RWPE1 (cell line): ENCODE measurements at regions not wholly inside any gene's neighbourhood (a gene's known extent, or its start where the extent isn't known, plus 50 kb on each side); places are given as distances from the start of the nearest gene placed in this dataset.
A peak's percentile ranks its signal among the peaks of the same experiment; 100 is the strongest.
"Not testable (repeated sequence)": the region's sequence is repeated elsewhere in the genome, so short reads cannot be mapped to it uniquely, and the experiment has no call there.

Experiments
- CTCF ChIA-PET: fragments of 350-600 bp; sonication (Branson Sonifier 250); formaldehyde crosslinking; extraction: SDS; loops from one replicate; lab custom pipeline; 2021; lab: Yijun Ruan, JAX
- POLR2A ChIA-PET: fragments of 400-600 bp; formaldehyde crosslinking; extraction: SDS; loops from one replicate; lab custom pipeline; 2020; ENCODE audit warnings: antibody characterized with exemption; ENCODE audit not compliant: low non-redundant PET; lab: Yijun Ruan, JAX
- DNase-seq: peaks from one replicate; pipeline ENCODE4 v3.0.0; 2012; ENCODE audit warnings: low spot score
- H3K27ac ChIP-seq: fragments of 450-650 bp; 2 replicates; pipeline ENCODE4 v1.5.1; 2017
- CTCF ChIP-seq: fragments of 450-650 bp; conservative IDR thresholded peaks from 2 replicates; pipeline ENCODE4 v1.5.1; 2017; ENCODE audit warnings: low read depth, mild to moderate bottlenecking

- ChIA-PET POLR2A (no interaction called here), CTCF (interaction anchor here (0.6 to 0.7 kb wide), 2 partner anchors 80 to 1290 kb away, joined by 3 to 5 read pairs; no protein-coding TSS in a partner anchor)
- no peak overlapping the region for H3K27ac ChIP-seq
- DNase-seq, result no peak
- TF ChIP-seq CTCF, result no peak
These were observed 414.8 kb upstream of the LMO3 start for GRCh38 chr12:17020765-17021164.

- peak overlapping the region; percentile 51; the same call in 1 of the 2 replicates for H3K27ac ChIP-seq
- no peak for TF ChIP-seq CTCF
- ChIA-PET POLR2A (no interaction called here), CTCF (no interaction called here)
- peak; percentile 9 for DNase-seq
These were observed 411.4 kb upstream of the LMO3 start for GRCh38 chr12:17017402-17017801.

GRCh38 chr12:17016116-17016864 is 410.3 kb upstream of the LMO3 start:
- DNase-seq, result peak; percentile 62
- POLR2A ChIA-PET, result interaction anchor here (0.6 kb wide), 1 partner anchor 170 kb away, joined by 4 read pairs; no protein-coding TSS in a partner anchor
- peak overlapping the region; percentile 88 for H3K27ac ChIP-seq
- CTCF ChIA-PET, result interaction anchor here (0.6 kb wide), 2 partner anchors 12 to 167 kb away, joined by 3 to 5 read pairs; no protein-coding TSS in a partner anchor
- no peak for TF ChIP-seq CTCF

- ChIA-PET CTCF (no interaction called here), POLR2A (no interaction called here)
- no peak for DNase-seq
- no peak for TF ChIP-seq CTCF
- peak overlapping the region; percentile 88 for H3K27ac ChIP-seq
These were observed 409.5 kb upstream of the LMO3 start for GRCh38 chr12:17015501-17015900.

GRCh38 chr12:17007442-17008040 is 401.6 kb upstream of the LMO3 start:
- POLR2A ChIA-PET, DNase-seq, CTCF ChIA-PET, H3K27ac ChIP-seq: not testable (repeated sequence)

GRCh38 chr12:16998538-16998937 is 392.6 kb upstream of the LMO3 start:
- DNase-seq, CTCF ChIA-PET, POLR2A ChIA-PET, H3K27ac ChIP-seq: not testable (repeated sequence)

GRCh38 chr12:16984484-16984883 is 378.5 kb upstream of the LMO3 start:
- CTCF ChIA-PET, result no interaction called here
- DNase-seq, result no peak
- POLR2A ChIA-PET, result no interaction called here
- no peak overlapping the region for H3K27ac ChIP-seq
- TF ChIP-seq CTCF, result no peak
